G401 (cell line): ENCODE measurements at regions not wholly inside any gene's neighbourhood (a gene's known extent, or its start where the extent isn't known, plus 50 kb on each side); places are given as distances from the start of the nearest gene placed in this dataset.
"Not testable (repeated sequence)": the region's sequence is repeated elsewhere in the genome, so short reads cannot be mapped to it uniquely, and the experiment has no call there.

Experiments used
- DNase-seq: peaks from one replicate; pipeline ENCODE4 v3.0.0-alpha.2; 2015; ENCODE audit warnings: low spot score
- in situ Hi-C: cut with HindIII; loops from 2 replicates; pipeline ENCODE4 v1.10.0; 2016; ENCODE audit warnings: low sequenced_read_pairs, mixed read lengths

DNA sequence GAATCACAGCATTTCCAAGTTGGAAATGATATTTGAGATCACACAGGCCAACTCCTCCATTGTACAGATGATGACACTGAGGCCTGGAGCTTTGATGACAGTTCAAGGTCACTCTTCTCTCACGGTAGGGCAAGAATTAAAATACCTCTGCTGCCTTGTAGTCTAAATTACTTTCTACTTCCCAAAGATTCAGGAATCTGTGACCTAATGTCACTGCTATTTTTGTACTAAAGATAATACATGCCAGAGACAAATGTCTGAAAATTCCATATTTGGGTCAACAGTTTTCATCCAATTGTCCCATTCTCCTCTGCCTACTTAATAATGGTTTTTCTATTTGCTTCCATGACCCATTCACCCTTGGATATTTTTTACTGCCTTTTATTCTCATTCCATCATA is 160.0 kb downstream of the SOD2 start:
- DNase-seq: no peak
- in situ Hi-C loops: no loop called here

DNA sequence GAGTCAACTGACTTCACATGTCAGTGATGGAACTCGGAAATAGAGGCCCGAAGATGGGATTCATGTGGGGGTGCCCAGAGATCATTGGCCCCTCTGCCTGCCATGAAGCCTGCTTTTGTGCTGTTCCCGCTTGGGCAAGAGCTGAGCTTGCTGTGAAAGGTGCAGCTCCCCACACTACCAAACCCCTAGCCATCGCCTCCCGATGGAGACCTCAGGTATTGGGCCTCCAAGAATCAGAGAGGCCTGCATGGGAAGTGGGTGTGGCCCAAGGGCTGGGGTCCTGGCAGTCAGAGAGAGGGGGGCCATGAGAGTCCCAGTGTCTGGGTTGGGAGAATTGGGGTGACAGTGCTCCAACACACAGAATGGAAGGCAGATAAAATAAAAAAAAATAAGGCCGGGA is 160.9 kb downstream of the SOD2 start:
- in situ Hi-C loops: no loop called here
- DNase-seq: no peak

DNA sequence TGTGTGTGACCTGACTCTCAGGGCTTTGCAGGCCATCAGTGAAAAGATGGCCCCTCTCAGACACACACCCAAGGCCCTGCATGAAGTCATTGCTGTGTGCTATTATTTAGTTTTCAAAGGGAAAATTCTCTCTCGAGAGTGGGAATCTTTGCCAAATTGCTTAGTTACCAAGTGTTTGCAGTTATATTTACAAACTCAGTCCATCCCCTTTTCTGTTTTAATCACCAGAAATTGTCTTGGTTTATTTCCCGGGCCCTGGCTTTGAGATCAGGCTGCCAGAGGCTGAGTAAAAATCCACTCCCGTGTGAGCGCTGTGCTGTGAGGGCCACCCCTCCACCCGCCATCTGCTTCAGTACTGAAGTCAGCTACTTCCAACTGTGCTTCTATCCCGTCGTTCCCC is 163.1 kb downstream of the SOD2 start:
- in situ Hi-C loops: no loop called here
- peak; percentile 48 for DNase-seq

DNA sequence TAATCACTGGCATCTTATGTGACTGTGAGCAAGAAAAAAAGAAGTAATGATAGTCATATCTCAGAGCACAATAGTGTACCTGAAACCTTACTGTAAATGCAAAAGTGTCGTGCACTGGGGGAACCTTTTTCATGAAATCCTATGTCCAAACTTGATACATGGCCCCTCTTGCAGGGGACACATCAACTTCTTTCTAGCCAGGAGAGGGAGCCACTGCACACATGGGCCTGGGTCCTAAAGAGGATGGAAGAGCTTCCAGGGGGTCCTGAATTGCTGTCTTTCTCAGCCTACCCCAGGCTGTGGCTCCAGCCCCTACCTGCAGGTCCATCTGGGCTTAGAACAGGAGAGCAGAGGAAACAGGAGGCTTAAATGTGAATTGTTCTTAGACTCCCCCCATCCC is 165.7 kb downstream of the SOD2 start:
- DNase-seq: no peak
- in situ Hi-C loops: no loop called here

DNA sequence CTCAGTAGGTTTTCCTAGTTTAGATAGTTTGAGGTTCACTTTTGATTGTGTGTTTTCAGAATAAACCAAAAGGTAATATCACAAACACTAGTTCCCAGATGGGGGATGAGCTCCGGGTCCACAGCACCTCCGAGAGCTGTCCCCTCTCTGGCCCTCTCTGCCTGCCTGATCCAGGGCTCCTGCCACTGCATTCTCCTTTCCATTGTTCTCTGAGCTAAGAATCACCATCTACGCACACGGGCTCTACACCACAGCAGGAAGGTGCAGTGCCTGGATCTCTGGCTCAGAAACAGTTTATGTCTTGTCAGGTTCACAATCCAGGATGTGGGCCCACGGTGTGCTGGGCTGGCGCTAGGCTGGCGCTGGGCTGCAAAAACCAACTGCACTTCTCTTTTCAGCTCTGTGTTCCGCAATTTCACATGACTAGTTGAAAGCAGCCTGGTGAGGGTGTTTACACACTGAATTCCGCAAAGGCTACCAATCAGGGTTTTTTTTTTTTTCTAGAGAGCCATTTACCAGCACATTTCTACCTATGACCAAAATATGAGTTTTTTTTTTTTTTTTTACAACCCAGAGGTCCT is 167.5 kb downstream of the SOD2 start:
- DNase-seq: no peak
- in situ Hi-C loops: no loop called here

DNA sequence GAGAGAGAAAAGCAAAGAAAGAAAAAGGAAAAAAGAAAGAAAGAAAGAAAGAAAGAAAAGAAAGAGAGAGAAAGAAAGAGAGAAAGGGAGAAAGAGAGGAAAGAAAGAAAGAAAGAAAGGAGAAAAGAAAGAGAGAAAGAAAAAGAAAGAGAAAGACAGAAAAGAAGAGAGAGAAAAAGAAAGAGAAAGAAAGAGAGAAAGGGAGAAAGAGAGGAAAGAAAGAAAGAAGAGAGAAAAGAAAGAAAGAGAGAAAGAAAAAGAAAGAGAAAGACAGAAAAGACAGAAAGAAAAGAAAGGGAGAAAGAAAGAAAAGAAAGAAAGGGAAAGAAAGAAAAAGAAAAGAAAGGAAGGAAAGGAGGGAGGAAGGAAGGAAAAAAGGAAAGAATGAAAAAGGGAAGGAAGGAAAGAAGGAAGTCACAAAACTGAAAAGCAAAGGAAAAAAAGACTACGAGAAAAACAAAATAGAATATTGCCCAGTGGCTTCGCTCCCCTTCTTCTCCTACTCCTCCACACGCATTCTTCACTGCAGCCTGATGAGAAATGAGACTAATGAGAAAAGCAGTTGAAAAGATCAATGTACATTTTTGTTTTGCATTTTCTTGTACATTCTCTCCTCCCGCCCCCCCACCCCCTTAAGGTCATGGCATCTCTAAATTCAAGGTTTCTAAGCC is 170.0 kb downstream of the SOD2 start:
- in situ Hi-C loops: no loop called here
- DNase-seq: no peak

DNA sequence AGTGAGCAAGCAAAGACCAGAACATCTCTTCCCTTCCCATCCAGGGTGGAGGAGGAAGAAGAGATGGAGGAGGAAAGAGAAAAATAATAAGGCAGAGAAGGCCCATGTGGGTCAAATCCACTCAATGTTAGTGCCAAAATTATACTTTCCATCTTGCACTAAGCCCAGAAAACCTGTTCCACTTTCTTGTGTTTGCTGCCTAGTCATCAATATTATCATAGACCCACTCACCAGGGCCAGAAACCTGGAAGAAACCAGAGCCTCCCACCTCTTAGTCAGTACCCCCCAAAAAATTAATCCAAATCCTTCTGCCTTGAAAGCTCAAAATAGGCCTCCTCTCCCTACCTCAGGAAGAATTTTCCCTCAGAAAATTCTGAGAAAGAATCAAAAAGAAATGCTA is 171.1 kb downstream of the SOD2 start:
- in situ Hi-C loops: no loop called here
- DNase-seq: no peak

DNA sequence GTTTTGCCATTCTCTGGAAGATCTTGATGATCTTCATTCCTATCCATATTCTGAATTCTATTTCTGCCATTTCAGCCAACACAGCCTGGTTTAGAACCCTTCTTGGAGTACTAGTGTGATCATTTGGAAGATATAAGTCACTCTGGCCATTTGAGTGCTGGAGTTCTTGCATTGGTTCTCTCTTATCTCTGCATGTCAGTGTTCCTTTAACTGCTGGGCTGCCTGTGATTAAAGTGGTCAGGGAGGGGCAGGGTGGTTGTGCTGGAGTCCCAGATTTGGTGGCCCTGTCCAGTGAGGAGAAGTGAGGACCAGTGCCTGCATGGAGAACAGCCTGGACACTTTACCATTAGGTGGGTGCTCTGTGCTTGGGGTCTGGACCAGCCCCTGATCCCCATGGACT is 173.0 kb downstream of the SOD2 start:
- in situ Hi-C loops: no loop called here
- DNase-seq: no peak

DNA sequence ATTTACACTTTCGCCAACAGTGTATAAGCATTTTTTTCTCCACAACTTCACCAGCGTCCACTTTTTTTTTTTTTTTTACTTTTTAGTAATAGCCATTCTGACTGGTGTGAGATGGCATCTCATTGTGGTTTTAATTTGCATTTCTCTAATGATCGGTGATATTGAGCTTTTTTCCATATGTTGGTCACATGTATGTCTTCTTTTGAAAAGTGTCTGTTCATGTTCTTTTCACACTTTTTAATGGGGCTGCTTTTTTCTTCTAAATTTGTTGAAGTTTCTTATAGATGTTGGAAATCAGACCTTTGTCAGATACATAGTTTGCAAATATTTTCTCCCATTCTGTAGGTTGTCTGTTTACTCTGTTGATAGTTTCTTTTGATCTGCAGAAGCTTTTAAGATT is 177.2 kb downstream of the SOD2 start:
- in situ Hi-C loops, DNase-seq: not testable (repeated sequence)

DNA sequence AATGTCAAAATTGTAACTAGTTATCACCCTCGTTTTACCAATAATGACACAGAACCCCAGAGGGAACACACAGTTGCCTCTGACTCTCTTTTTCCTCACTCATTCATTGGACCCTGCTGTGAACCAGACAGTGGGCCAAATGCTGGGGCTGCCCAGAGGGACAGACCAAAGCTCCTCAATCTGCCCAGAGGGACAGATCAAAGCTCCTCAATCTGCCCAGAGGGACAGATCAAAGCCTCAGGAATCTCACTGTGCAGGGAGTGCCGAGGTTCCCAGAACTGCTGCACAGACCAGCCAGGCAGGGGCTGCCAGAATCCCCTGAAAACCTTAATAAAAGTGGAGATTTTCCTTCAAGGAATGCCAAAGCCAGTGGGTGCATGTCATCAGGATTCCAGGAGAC is 179.1 kb downstream of the SOD2 start:
- DNase-seq: no peak
- in situ Hi-C loops: no loop called here

DNA sequence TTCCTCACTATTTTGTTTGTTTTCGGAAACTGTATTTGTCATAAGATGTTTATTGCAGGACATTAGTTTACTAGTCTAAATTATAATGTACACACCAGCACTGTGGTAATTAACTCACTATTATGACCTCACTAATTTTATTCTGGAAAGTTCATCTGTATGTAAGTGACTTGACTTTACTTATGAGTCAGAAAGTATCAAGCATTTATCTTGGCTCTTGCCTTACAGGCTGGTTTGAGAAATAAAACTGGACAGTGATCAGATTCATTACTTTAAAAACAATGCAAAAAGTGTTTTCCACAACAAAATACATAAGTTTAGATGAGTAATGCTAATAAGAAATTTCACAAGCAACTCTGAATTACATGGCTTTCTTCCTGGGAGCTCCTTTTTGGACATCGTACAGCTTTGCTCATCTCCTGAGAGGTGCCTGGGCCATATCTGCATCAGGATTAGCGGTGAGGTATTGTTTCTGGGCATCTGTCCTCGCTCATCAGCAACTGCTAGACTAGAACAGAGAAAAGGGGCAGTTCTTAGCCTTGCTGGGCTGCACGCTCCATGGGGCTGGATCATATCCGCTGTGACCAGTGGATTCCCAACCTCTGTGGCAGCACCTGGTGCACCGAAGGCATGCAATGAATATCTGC is 179.8 kb downstream of the SOD2 start:
- in situ Hi-C loops: no loop called here

DNA sequence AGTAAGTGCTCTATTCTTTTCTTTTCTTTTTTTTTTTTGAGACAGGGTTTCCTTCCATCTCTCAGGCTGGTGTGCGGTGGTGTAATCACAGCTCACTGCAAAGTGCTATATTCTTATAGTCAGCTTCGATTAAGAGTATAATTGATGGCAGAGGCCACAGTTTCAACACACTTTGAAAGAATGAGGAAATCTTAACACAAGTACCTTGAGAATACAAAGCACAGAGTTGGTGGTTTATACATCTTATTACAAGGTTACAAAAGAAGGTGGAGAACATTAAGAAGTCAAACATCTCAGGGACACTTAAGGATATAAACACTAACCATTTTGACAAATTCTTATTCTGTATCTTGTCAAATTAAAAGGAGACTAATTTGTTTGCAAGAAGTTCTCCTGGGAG is 180.5 kb downstream of the SOD2 start:
- no peak for DNase-seq
- in situ Hi-C loops: no loop called here

More for the DNA sequence above, 179.8 kb downstream of the SOD2 start:
- DNase-seq: no peak

DNA sequence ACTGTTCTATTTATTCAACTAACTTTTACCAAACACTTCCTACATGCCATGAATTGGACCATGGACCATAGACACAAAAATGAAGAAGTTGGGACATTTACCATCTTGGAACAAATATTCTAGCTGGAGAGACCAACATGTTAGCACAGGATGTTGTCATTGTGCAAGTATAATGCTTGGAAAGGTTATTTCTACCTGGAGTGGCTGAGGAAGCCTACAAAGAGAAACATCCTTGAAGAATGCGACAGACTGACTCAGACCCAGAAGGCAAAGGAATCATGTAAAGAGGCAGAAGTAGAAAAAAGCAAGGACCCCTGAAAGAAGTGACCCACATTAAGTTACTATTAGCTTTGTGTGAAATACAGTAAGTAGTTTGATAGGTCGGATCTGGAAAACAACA is 180.9 kb downstream of the SOD2 start:
- DNase-seq: no peak
- in situ Hi-C loops: no loop called here

DNA sequence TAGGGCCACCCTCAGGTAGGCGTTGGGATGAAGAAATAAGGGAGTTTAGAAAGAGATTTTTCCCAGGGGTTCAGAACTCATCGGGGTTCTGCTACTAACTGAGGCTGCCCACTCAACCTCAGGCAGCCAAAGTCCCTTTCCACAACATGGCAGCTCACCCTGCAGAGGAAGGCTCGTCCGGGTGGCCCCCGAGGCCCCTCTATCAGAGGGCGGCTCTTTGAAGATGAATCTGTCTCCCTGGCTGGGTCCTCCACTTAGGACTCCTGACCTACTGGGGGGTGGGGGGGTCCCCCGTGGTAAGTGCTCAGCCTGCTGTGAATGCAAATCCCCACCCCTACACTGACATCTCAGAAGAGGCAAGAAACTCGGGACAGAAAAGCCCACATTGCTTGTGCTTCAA is 182.9 kb downstream of the SOD2 start:
- in situ Hi-C loops: no loop called here
- DNase-seq: no peak

DNA sequence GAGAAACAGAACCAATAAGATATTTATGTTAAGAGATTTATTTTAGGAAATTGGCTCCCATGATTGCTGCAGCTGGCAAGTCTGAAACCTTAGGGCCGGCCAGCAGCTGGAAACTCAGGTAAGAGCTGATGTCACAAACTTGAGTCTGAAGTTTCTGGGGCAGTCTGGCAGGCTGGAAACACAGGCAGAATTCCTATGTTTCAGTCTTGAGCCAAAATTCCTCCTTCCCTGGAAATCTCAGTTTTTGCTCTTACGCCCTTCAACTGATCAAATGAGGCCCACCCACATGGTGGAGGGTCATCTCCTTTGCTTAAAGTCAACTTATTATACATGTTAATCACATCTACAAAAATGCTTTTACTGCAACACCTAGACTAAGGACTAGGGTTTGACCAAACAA is 184.1 kb downstream of the SOD2 start:
- DNase-seq: no peak
- in situ Hi-C loops: no loop called here

DNA sequence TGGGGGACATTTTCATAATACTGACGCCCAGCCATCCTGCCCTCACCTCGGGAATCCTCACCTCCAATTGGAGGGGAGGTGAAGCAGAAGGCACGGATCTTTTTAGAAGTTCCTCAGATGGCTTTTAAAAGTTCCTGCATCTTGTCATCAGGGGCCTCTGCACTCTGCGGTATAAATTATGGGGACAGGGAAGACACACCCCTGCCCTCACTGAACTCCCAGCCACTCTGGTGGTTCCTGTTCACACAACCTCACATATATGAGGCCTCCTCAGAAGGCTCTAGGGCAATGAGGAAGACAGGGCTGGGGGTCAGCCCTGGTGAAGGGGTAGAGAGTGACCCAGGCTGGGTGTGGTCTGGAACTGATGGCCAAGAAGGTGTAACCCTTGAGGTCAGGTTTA is 187.0 kb downstream of the SOD2 start:
- DNase-seq: no peak
- in situ Hi-C loops: no loop called here

DNA sequence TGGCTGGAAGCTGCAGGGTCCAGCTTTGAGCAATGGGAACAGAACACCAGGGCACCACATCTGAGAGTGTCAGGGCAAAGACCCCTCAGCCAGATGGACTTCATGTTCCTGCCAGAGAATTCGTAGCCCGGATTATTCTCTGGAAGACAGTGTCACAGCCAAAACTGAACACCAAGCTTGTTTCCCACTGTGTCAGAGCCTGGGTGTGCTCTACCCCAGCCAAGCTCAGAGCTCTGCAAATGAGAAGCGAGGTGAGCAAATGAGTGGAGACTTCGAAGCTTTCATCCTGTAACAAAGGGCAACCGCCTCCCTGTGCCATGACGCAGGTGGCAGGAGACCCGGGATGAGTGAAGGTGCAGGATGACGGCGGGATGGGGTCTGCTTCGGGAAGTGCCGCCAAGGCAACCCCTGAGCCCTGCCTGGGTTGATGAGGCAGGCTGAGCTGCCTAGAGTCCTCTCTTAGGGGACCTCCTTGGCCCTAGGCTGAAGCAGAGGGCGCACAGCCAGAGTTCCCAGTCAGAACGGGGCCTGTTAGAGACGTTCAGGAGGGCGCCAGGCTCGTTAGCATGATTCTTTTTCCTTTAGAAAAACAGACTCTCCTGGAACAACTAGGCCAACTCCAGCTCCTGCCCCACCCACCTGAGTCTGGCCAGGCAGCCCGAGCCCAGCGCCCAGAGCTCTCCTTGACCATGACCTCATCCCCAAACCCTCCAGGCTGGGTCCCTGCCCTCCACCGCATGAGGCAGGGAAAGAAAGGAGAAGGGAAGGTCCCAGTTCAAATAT is 187.7 kb downstream of the SOD2 start:
- in situ Hi-C loops: no loop called here
- DNase-seq: no peak

DNA sequence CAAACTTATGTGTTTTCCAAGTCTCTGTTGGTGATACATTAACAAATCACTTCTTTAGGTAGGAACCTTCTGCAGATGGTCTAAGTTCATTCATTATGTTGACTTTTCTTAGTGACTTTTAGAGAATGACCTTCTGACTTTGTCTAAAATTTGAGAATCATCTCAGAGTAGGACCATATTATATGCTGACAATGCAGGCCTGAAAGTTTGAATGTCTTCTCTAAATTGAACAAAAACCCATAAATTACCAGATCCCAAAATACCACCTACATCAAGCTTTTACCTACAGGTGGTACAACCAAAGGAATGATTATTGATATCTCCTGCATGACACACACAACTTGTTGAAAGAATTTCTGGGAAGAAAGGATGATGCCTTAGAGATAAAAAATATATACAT is 191.5 kb downstream of the SOD2 start:
- no peak for DNase-seq
- in situ Hi-C loops: no loop called here

DNA sequence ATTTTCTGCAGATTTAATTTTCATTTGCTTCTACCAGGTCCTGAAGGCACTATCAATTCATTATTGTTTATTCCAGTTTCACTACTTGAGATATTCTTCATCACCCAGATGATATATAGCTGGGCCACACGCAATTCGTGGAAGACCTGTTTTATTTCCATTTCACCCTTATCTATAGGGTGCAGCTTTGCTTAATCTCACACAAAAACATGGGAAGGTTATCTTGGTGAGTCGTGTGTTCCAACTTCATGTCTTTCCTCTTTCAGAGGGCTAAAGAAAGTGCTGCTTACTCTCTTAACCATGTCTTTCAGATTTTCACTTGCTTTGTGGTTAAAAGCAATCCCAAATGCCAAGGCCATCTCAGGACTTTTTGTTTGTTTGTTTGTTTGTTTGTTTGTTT is 194.0 kb downstream of the SOD2 start:
- in situ Hi-C loops: no loop called here
- no peak for DNase-seq

DNA sequence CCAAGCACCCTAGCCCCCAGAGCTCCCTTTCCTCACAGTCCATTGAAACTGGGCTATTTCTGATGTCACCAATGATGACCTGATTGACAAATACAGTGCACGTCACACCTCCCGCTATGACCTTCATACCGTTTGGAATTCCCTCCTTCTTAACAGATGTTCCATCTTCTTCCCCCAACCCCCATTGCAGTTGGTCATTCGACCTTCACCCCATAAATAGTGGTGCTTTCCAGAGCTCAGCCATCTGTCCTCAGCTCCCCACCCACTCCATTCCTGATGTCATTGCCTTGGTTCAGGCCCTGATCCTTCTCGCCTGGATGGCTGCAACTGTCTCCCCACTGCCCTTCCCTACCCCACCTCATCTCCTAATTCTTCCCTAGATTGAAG is 198.5 kb downstream of the SOD2 start:
- in situ Hi-C loops: no loop called here
- no peak for DNase-seq
